Endothelial cell of umbilical vein (primary cell): ENCODE measurements at regions not wholly inside any gene's neighbourhood (a gene's known extent, or its start where the extent isn't known, plus 50 kb on each side); places are given as distances from the start of the nearest gene placed in this dataset.

Experiments used
- BruUV-seq: library from RNA; stranded (reverse); fragments of 400-500 nt; replicated peaks from 2 replicates; lab custom pipeline; 2021; lab: Mats Ljungman, UMichigan
- CTCF ChIA-PET: fragments of 300-600, 350-600 bp; sonication (Branson Sonifier 250); formaldehyde crosslinking; loops from one replicate; lab custom pipeline; 2021; ENCODE audit warnings: antibody characterized with exemption, inconsistent platforms; lab: Charles Lee
- POLR2A ChIA-PET: fragments of 300-600, 350-600 bp; sonication (Branson Sonifier 250); formaldehyde crosslinking; loops from one replicate; lab custom pipeline; 2021; ENCODE audit warnings: antibody characterized with exemption, inconsistent platforms; lab: Charles Lee
- DNase-seq: peaks from one replicate; pipeline ENCODE4 v3.0.0-alpha.2; 2011; ENCODE audit warnings: low read depth, low spot score
- FAIRE-seq: peaks from 2 replicates; lab custom pipeline; 2011; peaks lifted over from hg19 to GRCh38; lab: Jason Lieb, UNC
- H2AFZ ChIP-seq: 2 replicates; pipeline ENCODE4 v1.6.0; 2012; ENCODE audit warnings: low read depth, low read length, control low read depth, inconsistent platforms
- H3K27ac ChIP-seq: 2 replicates; pipeline ENCODE4 v1.5.1; 2011; ENCODE audit warnings: low read depth, mild to moderate bottlenecking, control low read depth, low read length, moderate library complexity; ENCODE audit not compliant: insufficient read depth
- H3K27me3 ChIP-seq, 2 experiments: 2 replicates each; pipeline versions ENCODE4 v1.6.0 to v1.6.1; 2011; ENCODE audit warnings: low read length in 2 of 2, mixed read lengths in 1 of 2; ENCODE audit not compliant: control insufficient read depth in 2 of 2, insufficient read depth in 2 of 2
- H3K36me3 ChIP-seq, 2 experiments: 2 replicates in 1 of 2; 3 replicates in 1 of 2; pipeline ENCODE4 v1.5.1; 2011; ENCODE audit warnings: low read length in 2 of 2, mild to moderate bottlenecking in 1 of 2, moderate library complexity in 1 of 2; ENCODE audit not compliant: control insufficient read depth in 2 of 2, insufficient read depth in 2 of 2; ENCODE audit errors: extremely low read depth in 1 of 2
- H3K4me1 ChIP-seq: 3 replicates; pipeline ENCODE4 v1.5.1; 2011; ENCODE audit warnings: mild to moderate bottlenecking, low read length; ENCODE audit not compliant: control insufficient read depth, insufficient read depth; ENCODE audit errors: extremely low read depth
- H3K4me2 ChIP-seq: 2 replicates; pipeline ENCODE4 v1.6.1; 2011; ENCODE audit warnings: low read length, control low read depth, mixed read lengths; ENCODE audit not compliant: insufficient read depth
- H3K4me3 ChIP-seq, 3 experiments: fragments of 200-600 bp in 1 of 3; sonication (generic), shearing (Covaris generic) in 1 of 3; replicated peaks in 1 of 3; 2 replicates each; pipeline ENCODE4 v1.5.1; 2011 to 2016; ENCODE audit warnings: control low read depth in 3 of 3, low read length in 3 of 3, mild to moderate bottlenecking in 2 of 3, inconsistent platforms in 1 of 3, low read depth in 1 of 3, moderate library complexity in 1 of 3; ENCODE audit not compliant: insufficient read depth in 1 of 3
- H3K79me2 ChIP-seq: 2 replicates; pipeline ENCODE4 v1.6.0; 2012; ENCODE audit warnings: low read length, inconsistent platforms; ENCODE audit not compliant: control insufficient read depth, insufficient read depth
- H3K9ac ChIP-seq: replicated peaks from 2 replicates; pipeline ENCODE3; 2011; ENCODE audit warnings: low read length, control low read depth; ENCODE audit not compliant: insufficient read depth; ENCODE audit errors: extremely low read depth
- H3K9me1 ChIP-seq: replicated peaks from 3 replicates; pipeline ENCODE4 v1.6.0; 2011; ENCODE audit warnings: mild to moderate bottlenecking, low read length; ENCODE audit not compliant: control insufficient read depth, insufficient read depth; ENCODE audit errors: extremely low read depth
- H3K9me3 ChIP-seq: replicated peaks from 2 replicates; pipeline ENCODE4 v1.5.1; 2012; ENCODE audit warnings: low read length, inconsistent platforms; ENCODE audit not compliant: control insufficient read depth, insufficient read depth
- H4K20me1 ChIP-seq: replicated peaks from 2 replicates; pipeline ENCODE3; 2011; ENCODE audit warnings: mild to moderate bottlenecking, low read length; ENCODE audit not compliant: control insufficient read depth, insufficient read depth; ENCODE audit errors: extremely low read depth
- EZH2 ChIP-seq: IDR thresholded peaks from 2 replicates; pipeline ENCODE4 v1.6.1; 2012; ENCODE audit warnings: borderline replicate concordance, low read depth, mild to moderate bottlenecking, moderate library complexity, low read length, inconsistent platforms; ENCODE audit not compliant: severe bottlenecking
- FOS ChIP-seq: IDR thresholded peaks from 2 replicates; pipeline ENCODE4 v1.6.1; 2011; ENCODE audit warnings: mild to moderate bottlenecking, low read length, moderate library complexity, borderline replicate concordance; ENCODE audit not compliant: insufficient read depth
- GATA2 ChIP-seq: IDR thresholded peaks from 2 replicates; pipeline ENCODE4 v1.7.0; 2011; ENCODE audit warnings: low read depth, mild to moderate bottlenecking, moderate library complexity, mixed read lengths, low read length; ENCODE audit not compliant: insufficient read length, insufficient read depth
- JUN ChIP-seq: IDR thresholded peaks from 2 replicates; pipeline ENCODE4 v1.6.1; 2011; ENCODE audit warnings: borderline replicate concordance, low read depth; ENCODE audit not compliant: insufficient read length, insufficient read depth
- MYC ChIP-seq: IDR thresholded peaks from one replicate; pipeline ENCODE4 v1.6.1; 2011; ENCODE audit warnings: mild to moderate bottlenecking, low read depth, low read length
- POLR2A ChIP-seq: IDR thresholded peaks from 2 replicates; pipeline ENCODE4 v1.6.1; 2012; ENCODE audit warnings: low read depth, mild to moderate bottlenecking, control low read depth, low read length
- POLR2AphosphoS5 ChIP-seq: IDR thresholded peaks from 2 replicates; pipeline ENCODE4 v1.6.1; 2012; ENCODE audit warnings: low read depth, mild to moderate bottlenecking, control low read depth, low read length, moderate library complexity; ENCODE audit not compliant: insufficient read depth
- dilution Hi-C: fragments of 300-500 bp; cut with MboI; formaldehyde crosslinking; loops from one replicate; pipeline ENCODE4 v1.15.0; 2019; ENCODE audit warnings: low sequenced_read_pairs; ENCODE audit not compliant: extremely low pct_ligation_motif_present
- intact Hi-C: fragments of 100-400 bp; cut with micrococcal nuclease; formaldehyde crosslinking; loops from one replicate; pipeline ENCODE4 v1.10.0; 2022
- TF ChIP-seq, protein P1 (sequence below), 2 donors: IDR thresholded peaks; 1 replicate in 1 of 2; 2 replicates in 1 of 2; pipeline ENCODE4 v1.5.1; 2011; ENCODE audit warnings: low read length in 2 of 2, mild to moderate bottlenecking in 2 of 2, moderate library complexity in 2 of 2, control low read depth in 1 of 2, inconsistent platforms in 1 of 2, low read depth in 1 of 2; ENCODE audit not compliant: insufficient read depth in 1 of 2; ENCODE audit errors: extremely low read depth in 1 of 2
- TF ChIP-seq, protein P2 (sequence below): IDR thresholded peaks from 2 replicates; pipeline ENCODE4 v1.6.1; 2011; ENCODE audit not compliant: insufficient read depth, insufficient read length

DNA sequence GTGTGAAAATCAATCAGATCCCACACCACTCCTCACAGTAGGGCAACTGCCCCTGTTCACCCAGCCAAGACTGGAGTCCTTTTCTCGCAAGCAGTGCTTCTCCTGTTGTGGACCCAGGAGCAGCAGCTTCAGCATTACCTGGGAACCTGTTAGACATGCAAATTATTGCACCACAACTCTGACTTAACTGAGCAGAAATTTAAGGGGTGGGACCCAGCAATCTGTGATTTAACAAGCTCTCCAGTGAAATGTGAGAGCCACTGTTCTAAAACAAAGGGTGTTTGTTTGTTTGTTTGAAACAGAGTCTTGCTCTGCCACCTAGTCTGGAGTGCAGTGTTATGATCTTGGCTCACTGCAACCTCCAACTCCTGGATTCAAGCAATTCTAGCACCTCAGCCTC is 591.4 kb downstream of the SOX6 start:
- Histone ChIP-seq H4K20me1 (no peaks in the 10 kb centered on the region), H3K27me3 (peaks cover 0 to 1% of the 10 kb centered on the region in 2 experiments), H3K9me1 (no peaks in the 10 kb centered on the region), H3K4me2 (no peak overlapping the region), H2AFZ (no peak overlapping the region), H3K27ac (no peak overlapping the region), H3K79me2 (no peaks in the 10 kb centered on the region), H3K4me1 (no peaks in the 10 kb centered on the region), H3K4me3 (no peak overlapping the region), H3K36me3 (no peaks in the 10 kb centered on the region), H3K9me3 (no peaks in the 10 kb centered on the region), H3K9ac (no peak overlapping the region)
- intact Hi-C loops (no loop called here), dilution Hi-C loops (no loop called here)
- POLR2A ChIA-PET: no interaction called here
- CTCF ChIA-PET: interaction anchor here (1.2 kb wide), 1 partner anchor 14 kb away, joined by 3 read pairs; no protein-coding TSS in a partner anchor
- BruUV-seq: no TSS peak
- FAIRE-seq: no peak
- TF ChIP-seq MYC (no peak), EZH2 (no peak), POLR2A (no peak), JUN (no peak), FOS (no peak), GATA2 (no peak), POLR2AphosphoS5 (no peak)
- TF ChIP-seq, protein P1, sequence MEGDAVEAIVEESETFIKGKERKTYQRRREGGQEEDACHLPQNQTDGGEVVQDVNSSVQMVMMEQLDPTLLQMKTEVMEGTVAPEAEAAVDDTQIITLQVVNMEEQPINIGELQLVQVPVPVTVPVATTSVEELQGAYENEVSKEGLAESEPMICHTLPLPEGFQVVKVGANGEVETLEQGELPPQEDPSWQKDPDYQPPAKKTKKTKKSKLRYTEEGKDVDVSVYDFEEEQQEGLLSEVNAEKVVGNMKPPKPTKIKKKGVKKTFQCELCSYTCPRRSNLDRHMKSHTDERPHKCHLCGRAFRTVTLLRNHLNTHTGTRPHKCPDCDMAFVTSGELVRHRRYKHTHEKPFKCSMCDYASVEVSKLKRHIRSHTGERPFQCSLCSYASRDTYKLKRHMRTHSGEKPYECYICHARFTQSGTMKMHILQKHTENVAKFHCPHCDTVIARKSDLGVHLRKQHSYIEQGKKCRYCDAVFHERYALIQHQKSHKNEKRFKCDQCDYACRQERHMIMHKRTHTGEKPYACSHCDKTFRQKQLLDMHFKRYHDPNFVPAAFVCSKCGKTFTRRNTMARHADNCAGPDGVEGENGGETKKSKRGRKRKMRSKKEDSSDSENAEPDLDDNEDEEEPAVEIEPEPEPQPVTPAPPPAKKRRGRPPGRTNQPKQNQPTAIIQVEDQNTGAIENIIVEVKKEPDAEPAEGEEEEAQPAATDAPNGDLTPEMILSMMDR (IDR thresholded peaks at IDR 0.05; ENCODE audit: extremely low read depth in 1 of 2, insufficient read depth in 1 of 2, low read depth in 1 of 2, low read length in 2 of 2): no peak
- TF ChIP-seq, protein P2, sequence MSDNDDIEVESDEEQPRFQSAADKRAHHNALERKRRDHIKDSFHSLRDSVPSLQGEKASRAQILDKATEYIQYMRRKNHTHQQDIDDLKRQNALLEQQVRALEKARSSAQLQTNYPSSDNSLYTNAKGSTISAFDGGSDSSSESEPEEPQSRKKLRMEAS: no peak
- DNase-seq: no peak
